Natural killer cell (primary cell): ENCODE measurements at regions not wholly inside any gene's neighbourhood (a gene's known extent, or its start where the extent isn't known, plus 50 kb on each side); places are given as distances from the start of the nearest gene placed in this dataset.

Experiments
- ATAC-seq, 3 donors: fragments of 150-1000 bp in 2 of 3; fragments of 200-7000 bp in 1 of 3; cut with Tn5 transposase; 1 replicate in 1 of 3; 2 replicates in 2 of 3; pipeline ENCODE4 v1.10.0; 2021; ENCODE audit warnings: mild to moderate bottlenecking in 2 of 3, moderate library complexity in 2 of 3
- DNase-seq, 2 donors: peaks; one replicate each; pipeline versions ENCODE4 v3.0.0 to v3.0.0-alpha.2; 2013 to 2021; ENCODE audit warnings: mixed read lengths in 1 of 2
- H3K27ac ChIP-seq: one replicate; pipeline ENCODE4 v1.5.1; 2013; ENCODE audit warnings: mild to moderate bottlenecking, low read length
- H3K27me3 ChIP-seq: one replicate; pipeline ENCODE4 v1.6.1; 2013; ENCODE audit warnings: low read length; ENCODE audit not compliant: control insufficient read depth, insufficient read depth
- H3K36me3 ChIP-seq: one replicate; pipeline ENCODE4 v1.6.1; 2013; ENCODE audit warnings: low read length; ENCODE audit not compliant: control insufficient read depth, insufficient read depth
- H3K4me1 ChIP-seq: one replicate; pipeline ENCODE4 v1.6.1; 2013; ENCODE audit warnings: low read length; ENCODE audit not compliant: control insufficient read depth, insufficient read depth
- H3K4me3 ChIP-seq: one replicate; pipeline ENCODE4 v1.5.1; 2013; ENCODE audit warnings: low read length
- H3K9me3 ChIP-seq: one replicate; pipeline ENCODE4 v1.6.1; 2013; ENCODE audit warnings: low read length; ENCODE audit not compliant: control insufficient read depth, insufficient read depth
- H3K27ac Mint-ChIP-seq, 2 donors: one replicate each; pipeline ENCODE4 v1.8.0; 2022; ENCODE audit warnings: mild to moderate bottlenecking in 2 of 2, mixed read lengths in 2 of 2, moderate library complexity in 1 of 2
- H3K27me3 Mint-ChIP-seq, 2 donors: one replicate each; pipeline ENCODE4 v1.8.0; 2022; ENCODE audit warnings: low read depth in 2 of 2, mixed read lengths in 2 of 2
- H3K36me3 Mint-ChIP-seq: one replicate; pipeline ENCODE4 v1.8.0; 2022; ENCODE audit warnings: mixed read lengths
- H3K4me1 Mint-ChIP-seq, 2 donors: one replicate each; pipeline ENCODE4 v1.8.0; 2022; ENCODE audit warnings: mixed read lengths in 2 of 2
- H3K4me3 Mint-ChIP-seq: one replicate; pipeline ENCODE4 v1.8.0; 2022; ENCODE audit warnings: mild to moderate bottlenecking, moderate library complexity, mixed read lengths
- H3K9me3 Mint-ChIP-seq, 2 donors: one replicate each; pipeline ENCODE4 v1.8.0; 2022; ENCODE audit warnings: mixed read lengths in 2 of 2
- WGBS: methylation state at CpG from one replicate; pipeline ENCODE4 v1.1.7; 2013; ENCODE audit warnings: missing lambda C conversion rate; ENCODE audit not compliant: insufficient coverage; 5-methylcytosine and 5-hydroxymethylcytosine counted together
- intact Hi-C: fragments of 100-400 bp; cut with micrococcal nuclease; formaldehyde crosslinking; loops from one replicate; pipeline ENCODE4 v1.14.2; 2022
- TF ChIP-seq, protein P1 (sequence below): fragments of 200-600 bp; IDR thresholded peaks from one replicate; pipeline ENCODE4 v1.8.0; 2022; ENCODE audit warnings: antibody characterized with exemption

GRCh38 chr11:37088573-37088910 lies 490.5 kb upstream of the RAG2 start:
- intact Hi-C loops = no loop called here
- Mint-ChIP-seq H3K9me3 (peaks cover 0 to 2% of the 10 kb centered on the region in 2 donors), H3K4me1 (no peaks in the 10 kb centered on the region), H3K36me3 (no peaks in the 10 kb centered on the region), H3K27me3 (no peaks in the 10 kb centered on the region), H3K4me3 (no peak overlapping the region), H3K27ac (no peak overlapping the region)
- ATAC-seq (no peak), DNase-seq (no peak)
- H3K4me3 ChIP-seq = no peak overlapping the region
- no peak overlapping the region for H3K27ac ChIP-seq
- H3K9me3 ChIP-seq = no peaks in the 10 kb centered on the region
- H3K36me3 ChIP-seq = no peaks in the 10 kb centered on the region
- TF ChIP-seq, protein P1, sequence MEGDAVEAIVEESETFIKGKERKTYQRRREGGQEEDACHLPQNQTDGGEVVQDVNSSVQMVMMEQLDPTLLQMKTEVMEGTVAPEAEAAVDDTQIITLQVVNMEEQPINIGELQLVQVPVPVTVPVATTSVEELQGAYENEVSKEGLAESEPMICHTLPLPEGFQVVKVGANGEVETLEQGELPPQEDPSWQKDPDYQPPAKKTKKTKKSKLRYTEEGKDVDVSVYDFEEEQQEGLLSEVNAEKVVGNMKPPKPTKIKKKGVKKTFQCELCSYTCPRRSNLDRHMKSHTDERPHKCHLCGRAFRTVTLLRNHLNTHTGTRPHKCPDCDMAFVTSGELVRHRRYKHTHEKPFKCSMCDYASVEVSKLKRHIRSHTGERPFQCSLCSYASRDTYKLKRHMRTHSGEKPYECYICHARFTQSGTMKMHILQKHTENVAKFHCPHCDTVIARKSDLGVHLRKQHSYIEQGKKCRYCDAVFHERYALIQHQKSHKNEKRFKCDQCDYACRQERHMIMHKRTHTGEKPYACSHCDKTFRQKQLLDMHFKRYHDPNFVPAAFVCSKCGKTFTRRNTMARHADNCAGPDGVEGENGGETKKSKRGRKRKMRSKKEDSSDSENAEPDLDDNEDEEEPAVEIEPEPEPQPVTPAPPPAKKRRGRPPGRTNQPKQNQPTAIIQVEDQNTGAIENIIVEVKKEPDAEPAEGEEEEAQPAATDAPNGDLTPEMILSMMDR = no peak
- H3K27me3 ChIP-seq = no peaks in the 10 kb centered on the region
- no peaks in the 10 kb centered on the region for H3K4me1 ChIP-seq

DNA sequence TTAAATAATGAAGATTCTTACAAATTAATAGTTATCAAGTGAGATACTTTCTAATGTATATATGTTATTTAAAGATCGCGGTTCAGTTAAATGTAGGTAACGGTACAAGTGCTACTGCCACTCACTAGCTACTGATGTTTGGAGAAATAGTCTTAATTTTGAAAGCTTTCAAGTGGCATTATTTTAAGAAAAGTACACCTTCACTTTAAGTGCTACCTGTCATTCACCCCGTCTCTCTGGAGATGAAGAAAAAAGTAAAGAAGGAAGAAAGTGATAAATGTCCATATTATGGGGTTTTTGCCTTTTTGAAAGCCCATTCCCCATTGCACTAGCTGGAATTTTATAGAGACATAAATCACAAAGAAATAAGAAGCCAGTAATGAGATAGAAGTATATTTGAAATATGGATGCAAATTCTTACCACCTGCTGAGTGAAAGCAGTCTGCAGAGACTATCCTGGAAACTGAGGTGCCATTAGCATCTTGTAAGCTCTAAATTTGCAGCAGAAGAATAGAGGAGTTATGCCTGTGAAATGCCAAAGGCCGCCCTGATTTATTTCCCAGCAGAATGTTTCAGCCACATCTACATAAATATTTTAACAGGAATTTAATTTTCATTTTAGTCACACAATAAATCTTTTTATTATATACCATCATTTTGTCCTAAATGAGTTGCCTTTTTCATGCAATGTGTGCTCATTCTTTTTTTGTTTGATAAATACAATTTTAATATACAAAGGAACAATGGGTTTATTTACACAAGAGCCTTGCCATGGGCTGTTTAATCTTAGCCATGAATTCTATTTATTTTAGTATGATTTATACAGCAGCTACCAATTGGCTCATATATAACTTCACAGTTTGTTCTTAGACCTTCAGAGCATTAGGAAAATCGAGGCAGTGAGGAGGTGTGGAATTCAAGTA lies 489.9 kb upstream of the RAG2 start:
- Histone ChIP-seq H3K27ac (no peak overlapping the region), H3K4me1 (no peaks in the 10 kb centered on the region), H3K27me3 (no peaks in the 10 kb centered on the region), H3K36me3 (no peaks in the 10 kb centered on the region), H3K9me3 (no peaks in the 10 kb centered on the region), H3K4me3 (no peak overlapping the region)
- peaks cover 0 to under 1% of the 10 kb centered on the region in 2 donors for H3K9me3 Mint-ChIP-seq
- TF ChIP-seq, protein P1 = no peak
- DNase-seq (no peak), ATAC-seq (no peak)
- no peak overlapping the region for H3K4me3 Mint-ChIP-seq
- H3K27ac Mint-ChIP-seq = no peak overlapping the region
- no peaks in the 10 kb centered on the region for H3K36me3 Mint-ChIP-seq
- no peaks in the 10 kb centered on the region for H3K4me1 Mint-ChIP-seq
- WGBS = 74% methylated on average over 2 of the region's 6 CpGs
- H3K27me3 Mint-ChIP-seq = no peaks in the 10 kb centered on the region
- intact Hi-C loops = no loop called here

GRCh38 chr11:37078521-37078920 lies 480.5 kb upstream of the RAG2 start:
- DNase-seq (no peak), ATAC-seq (no peak)
- intact Hi-C loops = no loop called here
- H3K9me3 Mint-ChIP-seq = peaks cover 4 to 5% of the 10 kb centered on the region in 2 donors
- H3K4me3 Mint-ChIP-seq = no peak overlapping the region
- no peak overlapping the region for H3K27ac ChIP-seq
- no peaks in the 10 kb centered on the region for H3K4me1 ChIP-seq
- H3K4me1 Mint-ChIP-seq = no peaks in the 10 kb centered on the region
- TF ChIP-seq, protein P1 = no peak
- H3K9me3 ChIP-seq = no peaks in the 10 kb centered on the region
- 85% methylated on average over 1 of the region's 2 CpGs for WGBS
- no peaks in the 10 kb centered on the region for H3K36me3 Mint-ChIP-seq
- no peak overlapping the region for H3K27ac Mint-ChIP-seq
- no peaks in the 10 kb centered on the region for H3K27me3 Mint-ChIP-seq
- no peaks in the 10 kb centered on the region for H3K36me3 ChIP-seq
- H3K4me3 ChIP-seq = no peak overlapping the region
- H3K27me3 ChIP-seq = no peaks in the 10 kb centered on the region

DNA sequence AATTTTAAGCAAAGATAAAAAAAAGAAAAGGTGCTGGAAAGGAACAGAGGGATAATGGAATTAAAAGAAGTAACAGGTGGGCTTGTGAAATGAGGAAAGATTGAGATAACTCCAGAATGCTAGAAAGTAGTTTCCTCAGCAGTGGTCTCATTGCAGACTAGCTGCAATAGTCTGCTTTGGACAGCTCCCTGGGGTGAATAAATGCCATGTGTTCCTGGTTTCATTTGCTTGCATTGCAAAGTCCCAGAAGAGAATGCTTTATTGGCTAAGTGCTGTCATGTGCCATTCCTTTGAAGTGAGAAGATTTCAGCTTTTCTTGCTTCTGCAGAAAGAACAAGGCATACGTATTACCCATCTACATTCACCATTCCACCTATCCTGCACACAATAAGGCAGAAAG lies 478.8 kb upstream of the RAG2 start:
- Histone ChIP-seq H3K4me1 (no peaks in the 10 kb centered on the region), H3K4me3 (no peak overlapping the region), H3K9me3 (no peaks in the 10 kb centered on the region), H3K36me3 (no peaks in the 10 kb centered on the region), H3K27ac (no peak overlapping the region), H3K27me3 (no peaks in the 10 kb centered on the region)
- intact Hi-C loops = no loop called here
- H3K9me3 Mint-ChIP-seq = peaks cover 2 to 4% of the 10 kb centered on the region in 2 donors
- no peak overlapping the region for H3K27ac Mint-ChIP-seq
- no peak for DNase-seq
- H3K4me3 Mint-ChIP-seq = no peak overlapping the region
- H3K36me3 Mint-ChIP-seq = no peaks in the 10 kb centered on the region
- H3K27me3 Mint-ChIP-seq = no peaks in the 10 kb centered on the region
- ATAC-seq = no peak
- TF ChIP-seq, protein P1 = no peak
- WGBS = no CpG with 5 or more reads among the region's 1 CpG
- no peaks in the 10 kb centered on the region for H3K4me1 Mint-ChIP-seq
